Renal cortical epithelial cell (primary cell): ENCODE measurements at regions not wholly inside any gene's neighbourhood (a gene's known extent, or its start where the extent isn't known, plus 50 kb on each side); places are given as distances from the start of the nearest gene placed in this dataset.
A peak's percentile ranks its signal among the peaks of the same experiment; 100 is the strongest.

Source experiments
- DNase-seq: peaks from one replicate; pipeline ENCODE4 v3.0.0-alpha.2; 2011; ENCODE audit warnings: low read depth

GRCh38 chr1:239263801-239264200 lies 122.6 kb upstream of the CHRM3 start:
- no peak for DNase-seq

- no peak for DNase-seq
These were observed 123.8 kb upstream of the CHRM3 start for GRCh38 chr1:239262538-239262937.

- no peak for DNase-seq
These were observed 124.8 kb upstream of the CHRM3 start for GRCh38 chr1:239261521-239261920.

- DNase-seq: no peak
These were observed 125.5 kb upstream of the CHRM3 start for GRCh38 chr1:239260842-239261241.

- DNase-seq: no peak
These were observed 130.7 kb upstream of the CHRM3 start for GRCh38 chr1:239255628-239256160.

GRCh38 chr1:239254999-239255398 lies 131.4 kb upstream of the CHRM3 start:
- DNase-seq: no peak

- peak; percentile 10 for DNase-seq
These were observed 133.3 kb upstream of the CHRM3 start for GRCh38 chr1:239253032-239253431.

GRCh38 chr1:239250353-239251035 lies 135.9 kb upstream of the CHRM3 start:
- no peak for DNase-seq

GRCh38 chr1:239247285-239247684 lies 139.1 kb upstream of the CHRM3 start:
- no peak for DNase-seq

- no peak for DNase-seq
These were observed 142.3 kb upstream of the CHRM3 start for GRCh38 chr1:239244084-239244483.

GRCh38 chr1:239243006-239243405 lies 143.4 kb upstream of the CHRM3 start:
- no peak for DNase-seq

GRCh38 chr1:239242404-239242803 lies 144.0 kb upstream of the CHRM3 start:
- DNase-seq: no peak

- no peak for DNase-seq
These were observed 145.6 kb upstream of the CHRM3 start for GRCh38 chr1:239240736-239241135.

- no peak for DNase-seq
These were observed 146.8 kb upstream of the CHRM3 start for GRCh38 chr1:239239529-239239928.

- DNase-seq: no peak
These were observed 148.5 kb upstream of the CHRM3 start for GRCh38 chr1:239237912-239238311.

GRCh38 chr1:239233626-239234025 lies 152.7 kb upstream of the CHRM3 start:
- peak; percentile 67 for DNase-seq

- no peak for DNase-seq
These were observed 153.4 kb upstream of the CHRM3 start for GRCh38 chr1:239232921-239233320.

- no peak for DNase-seq
These were observed 157.9 kb upstream of the CHRM3 start for GRCh38 chr1:239228451-239228850.

GRCh38 chr1:239225396-239225795 lies 161.0 kb upstream of the CHRM3 start:
- no peak for DNase-seq

- DNase-seq: no peak
These were observed 162.3 kb upstream of the CHRM3 start for GRCh38 chr1:239224100-239224499.

- no peak for DNase-seq
These were observed 163.4 kb upstream of the CHRM3 start for GRCh38 chr1:239222999-239223398.

- DNase-seq: no peak
These were observed 164.7 kb upstream of the CHRM3 start for GRCh38 chr1:239221656-239222055.

GRCh38 chr1:239219679-239220078 lies 166.7 kb upstream of the CHRM3 start:
- no peak for DNase-seq

- DNase-seq: no peak
These were observed 168.1 kb upstream of the CHRM3 start for GRCh38 chr1:239218301-239218700.
